Mesenchymal stem cell (in vitro differentiated cells and primary cell): ENCODE measurements at regions not wholly inside any gene's neighbourhood (a gene's known extent, or its start where the extent isn't known, plus 50 kb on each side); places are given as distances from the start of the nearest gene placed in this dataset.

Experiments used
- DNase-seq: peaks from one replicate; pipeline ENCODE4 v3.0.0-alpha.2; 2013
- H2AFZ ChIP-seq: one replicate; pipeline ENCODE4 v1.6.1; 2013; ENCODE audit warnings: low read depth, mild to moderate bottlenecking, control low read depth, inconsistent platforms, low read length, moderate library complexity
- H2AK5ac ChIP-seq: 2 replicates; pipeline ENCODE4 v1.6.1; 2013; ENCODE audit warnings: low read length, moderate library complexity, mild to moderate bottlenecking, inconsistent platforms; ENCODE audit not compliant: severe bottlenecking
- H2BK120ac ChIP-seq: one replicate; pipeline ENCODE4 v1.6.1; 2013; ENCODE audit warnings: low read depth, mild to moderate bottlenecking, inconsistent platforms, low read length, moderate library complexity
- H2BK12ac ChIP-seq, 2 experiments: one replicate each; pipeline ENCODE4 v1.6.1; 2013; ENCODE audit warnings: inconsistent platforms in 2 of 2, low read length in 2 of 2, mild to moderate bottlenecking in 2 of 2, moderate library complexity in 2 of 2, control low read depth in 1 of 2
- H2BK15ac ChIP-seq: one replicate; pipeline ENCODE4 v1.6.1; 2013; ENCODE audit warnings: mild to moderate bottlenecking, low read depth, inconsistent platforms; ENCODE audit not compliant: poor library complexity, severe bottlenecking
- H2BK5ac ChIP-seq: 2 replicates; pipeline ENCODE4 v1.6.1; 2013; ENCODE audit warnings: low read depth, mild to moderate bottlenecking, low read length, control low read depth, inconsistent platforms; ENCODE audit not compliant: poor library complexity, severe bottlenecking
- H3K14ac ChIP-seq, 2 experiments: one replicate each; pipeline ENCODE4 v1.6.1; 2013; ENCODE audit warnings: inconsistent platforms in 2 of 2, low read length in 2 of 2, control low read depth in 1 of 2, mild to moderate bottlenecking in 1 of 2, moderate library complexity in 1 of 2
- H3K18ac ChIP-seq, 2 experiments: one replicate each; pipeline ENCODE4 v1.6.1; 2013; ENCODE audit warnings: inconsistent platforms in 2 of 2, low read length in 2 of 2, control low read depth in 1 of 2, low read depth in 1 of 2, mild to moderate bottlenecking in 1 of 2
- H3K23ac ChIP-seq, 2 experiments: one replicate each; pipeline ENCODE4 v1.6.1; 2013; ENCODE audit warnings: inconsistent platforms in 2 of 2, low read length in 2 of 2, mild to moderate bottlenecking in 2 of 2, moderate library complexity in 2 of 2, control low read depth in 1 of 2
- H3K27ac ChIP-seq: 2 replicates; pipeline ENCODE4 v1.5.1; 2013; ENCODE audit warnings: mild to moderate bottlenecking, moderate library complexity, low read length, control low read depth, inconsistent platforms; ENCODE audit not compliant: poor library complexity, severe bottlenecking
- H3K27me3 ChIP-seq, 2 experiments: 2 replicates each; pipeline versions ENCODE4 v1.6.1 to v1.7.0; 2013; ENCODE audit warnings: low read length in 2 of 2, mild to moderate bottlenecking in 2 of 2, moderate library complexity in 2 of 2, control low read depth in 1 of 2, inconsistent platforms in 1 of 2; ENCODE audit not compliant: control insufficient read depth in 1 of 2, insufficient read depth in 1 of 2
- H3K36me3 ChIP-seq, 2 experiments: 2 replicates each; pipeline versions ENCODE4 v1.6.1 to v1.7.0; 2013; ENCODE audit warnings: low read length in 2 of 2, control low read depth in 1 of 2, inconsistent platforms in 1 of 2, low read depth in 1 of 2, mild to moderate bottlenecking in 1 of 2; ENCODE audit not compliant: insufficient read depth in 2 of 2, control insufficient read depth in 1 of 2
- H3K4ac ChIP-seq, 2 experiments: one replicate each; pipeline ENCODE4 v1.6.1; 2013; ENCODE audit warnings: inconsistent platforms in 2 of 2, low read length in 2 of 2, mild to moderate bottlenecking in 2 of 2, moderate library complexity in 2 of 2, control low read depth in 1 of 2, low read depth in 1 of 2
- H3K4me1 ChIP-seq: 2 replicates; pipeline ENCODE4 v1.6.1; 2013; ENCODE audit warnings: low read depth, low read length, control low read depth; ENCODE audit not compliant: control insufficient read depth, insufficient read depth
- H3K4me2 ChIP-seq: 2 replicates; pipeline ENCODE4 v1.6.1; 2013; ENCODE audit warnings: low read length, mild to moderate bottlenecking, inconsistent platforms; ENCODE audit not compliant: poor library complexity, severe bottlenecking
- H3K4me3 ChIP-seq, 2 experiments: 2 replicates each; pipeline versions ENCODE4 v1.5.1 to v1.7.0; 2013; ENCODE audit warnings: low read length in 2 of 2, mild to moderate bottlenecking in 2 of 2, control low read depth in 1 of 2, low read depth in 1 of 2; ENCODE audit not compliant: insufficient read depth in 1 of 2
- H3K79me1 ChIP-seq: replicated peaks from 2 replicates; pipeline ENCODE4 v1.6.1; 2013; ENCODE audit warnings: mild to moderate bottlenecking, control low read depth, low read length, inconsistent platforms; ENCODE audit not compliant: poor library complexity, severe bottlenecking
- H3K9ac ChIP-seq: 2 replicates; pipeline ENCODE4 v1.7.0; 2013; ENCODE audit warnings: mild to moderate bottlenecking, low read length, moderate library complexity
- H3K9me3 ChIP-seq: 2 replicates; pipeline ENCODE4 v1.7.0; 2013; ENCODE audit warnings: mild to moderate bottlenecking, low read length; ENCODE audit not compliant: control insufficient read depth
- H4K8ac ChIP-seq: one replicate; pipeline ENCODE4 v1.6.1; 2013; ENCODE audit warnings: inconsistent platforms, mild to moderate bottlenecking, low read length, moderate library complexity
- H4K91ac ChIP-seq: one replicate; pipeline ENCODE4 v1.6.1; 2013; ENCODE audit warnings: mild to moderate bottlenecking, low read length, inconsistent platforms
- WGBS: methylation state at CpG from one replicate; pipeline ENCODE4 v1.1.7; 2013; ENCODE audit warnings: mixed read lengths; 5-methylcytosine and 5-hydroxymethylcytosine counted together

GRCh38 chr9:82467436-82467835, 478.9 kb downstream of the SPATA31D1 start:
- Histone ChIP-seq H3K27me3 (no peaks in the 10 kb centered on the region), H2AK5ac (no peak overlapping the region), H2BK5ac (no peak overlapping the region), H3K4me3 (no peak overlapping the region), H3K4ac (no peak overlapping the region), H2BK12ac (no peak overlapping the region), H3K9ac (no peak overlapping the region), H3K4me2 (no peak overlapping the region), H3K23ac (no peak overlapping the region), H4K8ac (no peak overlapping the region), H3K18ac (no peak overlapping the region), H2AFZ (no peak overlapping the region), H3K79me1 (no peaks in the 10 kb centered on the region), H3K4me1 (no peaks in the 10 kb centered on the region), H2BK15ac (no peak overlapping the region), H3K14ac (no peak overlapping the region), H3K9me3 (no peaks in the 10 kb centered on the region), H3K27ac (no peak overlapping the region), H2BK120ac (no peak overlapping the region), H4K91ac (no peak overlapping the region), H3K36me3 (no peaks in the 10 kb centered on the region)
- no CpG with 5 or more reads among the region's 2 CpGs for WGBS
- DNase-seq: no peak

DNA sequence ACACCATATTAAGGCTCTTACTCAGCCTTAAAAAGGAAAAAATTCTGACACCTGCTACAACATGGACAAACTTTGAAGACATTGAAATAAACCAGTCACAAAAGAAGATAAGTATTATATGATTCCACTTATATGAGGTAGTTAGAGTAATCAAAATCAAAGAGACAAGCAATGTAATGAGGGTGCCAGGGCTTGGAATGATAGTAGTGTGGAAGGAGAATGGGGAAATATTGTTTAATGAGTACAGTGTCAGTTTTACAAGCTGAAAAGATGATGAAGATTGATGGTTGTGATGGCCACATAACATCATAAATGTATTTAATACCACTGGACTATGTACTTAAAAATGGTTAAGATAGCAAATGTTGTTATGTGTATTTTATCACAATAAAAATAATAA, 485.7 kb downstream of the SPATA31D1 start:
- Histone ChIP-seq H2AK5ac (no peak overlapping the region), H2AFZ (no peak overlapping the region), H3K4me1 (no peaks in the 10 kb centered on the region), H2BK12ac (no peak overlapping the region), H3K79me1 (no peaks in the 10 kb centered on the region), H2BK15ac (no peak overlapping the region), H3K27ac (no peak overlapping the region), H3K9ac (no peak overlapping the region), H3K14ac (no peak overlapping the region), H3K27me3 (no peaks in the 10 kb centered on the region), H3K9me3 (no peaks in the 10 kb centered on the region), H4K91ac (no peak overlapping the region), H3K36me3 (no peaks in the 10 kb centered on the region), H3K23ac (no peak overlapping the region), H2BK120ac (no peak overlapping the region), H3K4me3 (no peak overlapping the region), H4K8ac (no peak overlapping the region), H3K4me2 (no peak overlapping the region), H3K18ac (no peak overlapping the region), H3K4ac (no peak overlapping the region), H2BK5ac (no peak overlapping the region)
- no peak for DNase-seq

DNA sequence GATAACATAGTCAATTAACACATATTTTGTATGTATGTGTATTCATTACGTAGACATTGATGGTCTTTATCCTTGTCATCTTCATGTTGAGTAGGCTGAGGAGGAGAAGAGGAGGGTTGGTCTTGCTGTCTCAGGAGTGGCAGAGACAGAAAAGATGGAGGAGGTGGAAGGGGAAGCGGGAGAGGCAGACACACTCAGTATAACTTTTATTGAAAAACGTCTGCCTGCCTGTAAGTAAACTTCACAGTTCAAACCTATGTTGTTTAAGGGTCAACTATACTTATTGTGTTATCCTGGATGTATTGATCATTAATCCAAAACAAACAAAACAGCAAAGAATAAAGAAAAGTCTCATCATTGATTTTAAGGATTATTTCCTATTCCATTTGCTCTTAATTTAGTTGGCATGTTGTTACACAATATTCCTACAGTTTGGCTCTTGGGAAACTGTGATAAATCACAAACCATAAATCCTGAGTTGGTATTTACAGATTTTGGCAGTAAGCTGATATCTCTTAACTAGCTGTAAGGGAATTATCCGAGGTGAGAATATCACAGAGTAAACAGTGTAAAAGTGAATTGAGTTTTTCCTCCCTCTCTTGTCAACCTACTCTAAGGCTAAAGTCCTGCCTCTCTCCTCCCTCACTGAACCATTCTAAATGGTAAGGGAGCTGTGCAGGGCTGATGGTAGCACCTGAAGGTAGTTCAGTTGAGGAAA, 487.2 kb downstream of the SPATA31D1 start:
- Histone ChIP-seq H3K36me3 (no peaks in the 10 kb centered on the region), H2BK5ac (no peak overlapping the region), H2BK120ac (no peak overlapping the region), H2BK15ac (no peak overlapping the region), H3K23ac (no peak overlapping the region), H4K91ac (no peak overlapping the region), H3K4ac (no peak overlapping the region), H4K8ac (no peak overlapping the region), H3K18ac (no peak overlapping the region), H3K27me3 (no peaks in the 10 kb centered on the region), H3K4me2 (no peak overlapping the region), H3K79me1 (no peaks in the 10 kb centered on the region), H2AK5ac (no peak overlapping the region), H3K14ac (no peak overlapping the region), H3K4me1 (no peaks in the 10 kb centered on the region), H3K9ac (no peak overlapping the region), H2AFZ (no peak overlapping the region), H2BK12ac (no peak overlapping the region), H3K4me3 (no peak overlapping the region), H3K27ac (no peak overlapping the region), H3K9me3 (no peaks in the 10 kb centered on the region)
- WGBS: 100% methylated on average over 1 of the region's 4 CpGs
- DNase-seq: no peak

GRCh38 chr9:82480921-82481320, 492.3 kb downstream of the SPATA31D1 start:
- Histone ChIP-seq H2AK5ac (no peak overlapping the region), H2BK12ac (no peak overlapping the region), H3K14ac (no peak overlapping the region), H3K4ac (no peak overlapping the region), H4K91ac (no peak overlapping the region), H4K8ac (no peak overlapping the region), H2BK15ac (no peak overlapping the region), H2BK5ac (no peak overlapping the region), H3K27ac (no peak overlapping the region), H3K23ac (no peak overlapping the region), H3K9ac (no peak overlapping the region), H3K27me3 (peaks cover 3 to 38% of the 10 kb centered on the region in 2 experiments), H3K4me3 (no peak overlapping the region), H3K9me3 (no peaks in the 10 kb centered on the region), H2AFZ (no peak overlapping the region), H3K79me1 (no peaks in the 10 kb centered on the region), H3K36me3 (no peaks in the 10 kb centered on the region), H3K4me1 (no peaks in the 10 kb centered on the region), H3K4me2 (no peak overlapping the region), H2BK120ac (no peak overlapping the region), H3K18ac (no peak overlapping the region)
- DNase-seq: no peak
- no CpG with 5 or more reads among the region's 2 CpGs for WGBS
